Ishikawa (cell line): ENCODE measurements at regions not wholly inside any gene's neighbourhood (a gene's known extent, or its start where the extent isn't known, plus 50 kb on each side); places are given as distances from the start of the nearest gene placed in this dataset.

Experiments
- CEBPB ChIP-seq: IDR thresholded peaks from 2 replicates; pipeline ENCODE4 v1.6.1; 2012
- CREB1 ChIP-seq: IDR thresholded peaks from 2 replicates; pipeline ENCODE4 v1.6.1; 2012; ENCODE audit warnings: low read depth
- EGR1 ChIP-seq: IDR thresholded peaks from 2 replicates; pipeline ENCODE4 v1.6.1; 2012
- EP300 ChIP-seq: IDR thresholded peaks from 2 replicates; pipeline ENCODE4 v1.6.1; 2012; ENCODE audit warnings: borderline replicate concordance
- FOXM1 ChIP-seq: IDR thresholded peaks from 2 replicates; pipeline ENCODE4 v1.6.1; 2012; ENCODE audit warnings: low read depth, borderline replicate concordance
- MAX ChIP-seq: IDR thresholded peaks from 2 replicates; pipeline ENCODE4 v1.6.1; 2012
- NFIC ChIP-seq: IDR thresholded peaks from 2 replicates; pipeline ENCODE4 v1.6.1; 2012
- RAD21 ChIP-seq: IDR thresholded peaks from 2 replicates; pipeline ENCODE4 v1.6.1; 2012; ENCODE audit warnings: low read depth
- REST ChIP-seq: IDR thresholded peaks from 2 replicates; pipeline ENCODE4 v1.6.1; 2012; ENCODE audit warnings: low read depth, mild to moderate bottlenecking
- TAF1 ChIP-seq: IDR thresholded peaks from 2 replicates; pipeline ENCODE4 v1.6.1; 2012; ENCODE audit warnings: low read depth, mild to moderate bottlenecking
- TCF12 ChIP-seq: IDR thresholded peaks from 2 replicates; pipeline ENCODE4 v1.6.1; 2012; ENCODE audit warnings: low read depth
- TEAD4 ChIP-seq: IDR thresholded peaks from 2 replicates; pipeline ENCODE4 v1.6.1; 2012
- USF1 ChIP-seq: IDR thresholded peaks from 2 replicates; pipeline ENCODE4 v1.6.1; 2012
- YY1 ChIP-seq: IDR thresholded peaks from 2 replicates; pipeline ENCODE4 v1.6.1; 2012; ENCODE audit warnings: low read depth
- ZBTB7A ChIP-seq: IDR thresholded peaks from 2 replicates; pipeline ENCODE4 v1.6.1; 2012; ENCODE audit warnings: low read depth

- TF ChIP-seq EP300 (no peak), NFIC (no peak)
These were observed 1234.7 kb downstream of the NSUN3 start for GRCh38 chr3:95297581-95297980.

- TF ChIP-seq CEBPB (peak; percentile 26; the same call in 1 of the 2 replicates), FOXM1 (no peak)
These were observed 1239.2 kb downstream of the NSUN3 start for GRCh38 chr3:95302044-95302443.

- TF ChIP-seq MAX = no peak
- no peak for TF ChIP-seq YY1
- TF ChIP-seq TCF12 = no peak
- no peak for TF ChIP-seq TEAD4
- no peak for TF ChIP-seq TAF1
- no peak for TF ChIP-seq CEBPB
- no peak for TF ChIP-seq REST
- TF ChIP-seq RAD21 = no peak
- no peak for TF ChIP-seq EP300
- no peak for TF ChIP-seq FOXM1
- TF ChIP-seq ZBTB7A = no peak
- TF ChIP-seq NFIC = no peak
- no peak for TF ChIP-seq EGR1
- no peak for TF ChIP-seq USF1
- no peak for TF ChIP-seq CREB1
These were observed 1247.7 kb downstream of the NSUN3 start for GRCh38 chr3:95310560-95310959.

GRCh38 chr3:95311272-95311671, 1248.4 kb downstream of the NSUN3 start:
- TF ChIP-seq ZBTB7A = no peak
- no peak for TF ChIP-seq MAX
- no peak for TF ChIP-seq CREB1
- no peak for TF ChIP-seq CEBPB
- TF ChIP-seq RAD21 = no peak
- no peak for TF ChIP-seq EP300
- TF ChIP-seq NFIC = no peak
- TF ChIP-seq YY1 = no peak
- TF ChIP-seq TAF1 = no peak
- TF ChIP-seq REST = no peak
- TF ChIP-seq EGR1 = no peak
- no peak for TF ChIP-seq USF1
- no peak for TF ChIP-seq FOXM1
- no peak for TF ChIP-seq TCF12
- no peak for TF ChIP-seq TEAD4

- TF ChIP-seq TAF1 (no peak), CEBPB (no peak), NFIC (no peak), EGR1 (no peak), TEAD4 (no peak), CREB1 (no peak), ZBTB7A (no peak), TCF12 (no peak), USF1 (no peak), EP300 (no peak), FOXM1 (no peak), RAD21 (no peak), MAX (no peak), REST (no peak), YY1 (no peak)
These were observed 1249.8 kb downstream of the NSUN3 start for GRCh38 chr3:95312650-95313049.
